HG02798 (cell line): ENCODE measurements at regions not wholly inside any gene's neighbourhood (a gene's known extent, or its start where the extent isn't known, plus 50 kb on each side); places are given as distances from the start of the nearest gene placed in this dataset.

ENCODE experiments used
- ATAC-seq: cut with Tn5 transposase; IDR thresholded peaks from one replicate; pipeline ENCODE4 v1.9.1; 2021; ENCODE audit warnings: mild to moderate bottlenecking; ENCODE audit not compliant: unreplicated experiment, poor library complexity

DNA sequence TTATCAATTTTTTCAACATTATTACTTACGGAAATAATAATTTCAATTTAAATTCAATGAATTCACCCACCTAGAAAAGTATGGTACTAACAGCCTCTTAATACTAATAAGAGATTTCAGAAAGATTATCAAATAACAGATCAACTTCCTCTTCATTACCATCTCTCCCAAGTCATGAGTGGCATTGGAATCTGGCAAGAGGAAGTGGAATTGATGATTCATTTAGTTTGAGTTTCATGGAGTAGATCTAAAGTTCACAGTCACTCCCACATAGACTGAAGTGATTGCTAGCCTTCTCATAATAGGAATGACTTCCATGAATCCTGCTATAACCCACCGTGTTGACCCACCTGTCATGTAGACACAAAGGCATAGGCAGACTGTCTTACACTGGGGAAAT, 77.7 kb upstream of the WDR75 start:
- no peak for ATAC-seq

DNA sequence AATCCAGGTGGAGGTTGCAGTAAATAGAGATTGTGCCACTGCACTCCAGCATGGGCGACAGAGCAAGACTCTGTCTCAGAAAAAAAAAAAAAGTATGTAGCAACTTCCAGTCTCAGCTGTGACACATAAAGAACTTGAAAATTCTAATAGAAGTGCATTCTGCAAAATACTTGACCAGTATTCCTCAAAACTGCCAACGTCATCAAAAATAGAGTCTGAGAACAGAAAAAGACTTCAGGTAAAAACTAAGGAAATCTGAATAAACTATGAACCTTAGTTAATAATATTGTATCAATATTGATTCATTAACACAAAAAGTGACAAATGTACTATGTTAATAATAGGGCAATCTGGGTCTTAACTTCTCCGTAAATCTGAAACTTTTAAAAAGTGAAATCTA, 76.7 kb upstream of the WDR75 start:
- no peak for ATAC-seq

DNA sequence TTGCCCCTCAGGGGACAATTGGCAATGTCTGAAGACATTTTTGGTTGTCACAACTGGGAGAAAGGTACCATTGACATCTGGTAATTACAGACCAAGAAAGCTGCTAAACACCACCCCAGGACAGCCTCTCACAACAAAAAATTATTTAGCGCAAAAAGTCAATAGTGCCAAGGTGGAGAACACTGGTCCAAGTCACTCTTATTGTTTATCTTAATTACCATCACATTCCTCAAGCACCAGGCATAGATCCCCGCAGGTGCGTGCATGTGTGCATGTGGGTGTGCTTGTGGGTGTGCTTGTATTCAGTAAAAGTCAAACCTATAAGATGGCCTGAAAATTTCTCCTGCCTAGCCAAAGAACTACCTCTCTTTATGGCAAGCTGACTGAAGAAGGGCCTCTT, 74.9 kb upstream of the WDR75 start:
- ATAC-seq = no peak

GRCh38 chr2:189367343-189367742, 73.9 kb upstream of the WDR75 start:
- no peak for ATAC-seq

DNA sequence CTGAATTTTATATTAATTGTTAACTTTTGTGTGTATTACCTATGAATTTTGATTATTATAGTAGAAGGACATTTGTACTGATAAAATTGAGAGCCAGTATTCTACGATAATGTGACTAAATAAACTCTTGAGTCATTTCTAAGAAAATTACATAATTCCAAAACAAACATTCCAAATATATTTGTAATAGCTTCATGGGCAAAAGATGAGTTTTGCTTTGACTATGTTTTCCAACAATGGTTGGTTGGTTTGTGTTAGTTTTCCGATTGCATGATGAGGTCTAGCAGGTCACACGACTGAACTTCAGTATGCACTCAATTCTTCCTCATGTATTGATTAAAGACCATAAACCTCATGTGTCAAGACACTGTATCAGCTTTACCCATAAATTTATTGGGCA, 71.7 kb upstream of the WDR75 start:
- no peak for ATAC-seq

DNA sequence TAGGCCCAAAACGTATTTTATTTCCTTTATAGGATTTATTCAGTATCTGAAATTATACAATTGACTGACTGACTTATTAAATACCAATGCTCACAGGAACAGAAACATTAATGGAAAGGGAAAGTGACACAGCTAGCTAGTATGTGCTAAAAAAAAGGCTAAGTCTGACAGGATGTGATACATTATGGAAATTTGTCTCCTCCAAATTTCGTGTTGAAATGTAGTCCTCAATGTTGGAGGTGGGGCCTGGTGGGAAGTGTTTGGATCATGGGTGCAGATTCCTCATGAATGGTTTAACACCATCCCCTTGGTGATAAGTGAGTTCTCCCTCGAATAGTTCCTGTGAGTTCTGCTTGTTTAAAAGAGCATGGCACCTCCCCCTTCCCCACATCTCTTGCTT, 70.6 kb upstream of the WDR75 start:
- no peak for ATAC-seq

- no peak for ATAC-seq
Observed at GRCh38 chr2:189372688-189373257, 68.5 kb upstream of the WDR75 start.

- no peak for ATAC-seq
Observed at GRCh38 chr2:189374481-189374880, 66.8 kb upstream of the WDR75 start.

- no peak for ATAC-seq
Observed at GRCh38 chr2:189375842-189376241, 65.4 kb upstream of the WDR75 start.

DNA sequence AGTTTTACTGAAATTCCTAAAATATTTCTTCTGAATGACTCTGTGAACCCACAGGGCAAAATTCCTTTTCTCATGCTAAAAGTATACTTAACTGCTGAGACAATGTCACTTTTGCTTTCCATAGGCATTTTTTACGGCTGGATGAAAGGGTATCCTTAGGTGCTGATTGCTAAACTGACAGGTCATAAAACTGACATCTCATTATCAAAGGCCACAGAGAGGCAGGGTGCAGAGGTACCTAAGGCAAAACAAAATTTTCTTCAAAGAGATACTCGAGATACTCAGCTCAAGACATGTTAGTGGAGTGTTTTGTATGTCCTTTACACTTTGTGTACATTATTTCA, 62.0 kb upstream of the WDR75 start:
- ATAC-seq = no peak

GRCh38 chr2:189379731-189380261, 61.5 kb upstream of the WDR75 start:
- no peak for ATAC-seq

DNA sequence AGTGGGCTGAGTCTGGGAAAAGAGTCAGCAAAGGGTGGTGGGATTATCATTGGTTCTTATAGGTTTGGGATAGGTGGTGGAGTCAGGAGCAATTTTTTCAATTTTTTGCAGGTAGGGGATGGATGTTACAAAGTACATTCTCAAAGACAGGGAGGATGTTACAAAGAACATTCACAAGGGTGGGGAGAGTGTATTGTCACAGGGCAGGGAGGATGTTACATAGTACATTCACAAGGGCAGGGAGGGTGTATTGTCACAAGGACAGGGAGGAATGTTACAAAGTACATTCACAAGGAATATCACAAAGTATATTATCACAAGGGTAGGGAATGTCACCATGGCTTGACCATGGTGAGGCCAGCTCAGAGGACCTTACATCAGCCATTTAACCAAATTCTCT, 58.6 kb upstream of the WDR75 start:
- ATAC-seq = no peak

GRCh38 chr2:189386741-189387140, 54.5 kb upstream of the WDR75 start:
- ATAC-seq = no peak

DNA sequence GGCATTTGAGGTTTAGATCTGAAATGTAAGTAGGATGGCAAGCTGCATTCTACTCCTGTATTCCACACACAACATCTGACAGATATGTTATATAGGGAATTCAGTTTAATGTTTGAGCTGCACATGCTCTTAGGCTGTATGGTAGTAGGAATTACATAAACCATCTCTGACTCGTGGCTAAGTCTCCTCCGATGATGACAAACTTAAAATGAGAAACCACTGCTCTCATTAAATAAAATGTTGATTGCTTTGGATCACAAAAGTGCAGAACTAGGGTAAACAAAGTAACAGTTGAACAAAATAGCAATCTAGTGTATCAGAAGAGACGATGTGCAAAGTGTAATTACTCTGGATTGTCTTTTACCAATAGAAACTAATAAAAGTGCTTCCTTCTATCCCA, 50.1 kb upstream of the WDR75 start:
- no peak for ATAC-seq
